Putamen (tissue), 1 donor: ENCODE measurements at regions not wholly inside any gene's neighbourhood (a gene's known extent, or its start where the extent isn't known, plus 50 kb on each side); places are given as distances from the start of the nearest gene placed in this dataset.
"Not testable (repeated sequence)": the region's sequence is repeated elsewhere in the genome, so short reads cannot be mapped to it uniquely, and the experiment has no call there.

Source experiments
- DNase-seq: peaks from one replicate; pipeline ENCODE4 v3.0.0-alpha.2; 2016; ENCODE audit warnings: low spot score

- no peak for DNase-seq
Observed at GRCh38 chr7:153084278-153084677, 324.7 kb downstream of the ACTR3B start.

- no peak for DNase-seq
Observed at GRCh38 chr7:153087498-153087897, 327.9 kb downstream of the ACTR3B start.

GRCh38 chr7:153088601-153089000 lies 329.0 kb downstream of the ACTR3B start:
- DNase-seq: no peak

GRCh38 chr7:153090209-153090608 lies 330.7 kb downstream of the ACTR3B start:
- no peak for DNase-seq

- no peak for DNase-seq
Observed at GRCh38 chr7:153090764-153091163, 331.2 kb downstream of the ACTR3B start.

GRCh38 chr7:153091477-153091876 lies 331.9 kb downstream of the ACTR3B start:
- DNase-seq: peak; percentile 22

GRCh38 chr7:153097511-153098201 lies 338.1 kb downstream of the ACTR3B start:
- DNase-seq: no peak

- no peak for DNase-seq
Observed at GRCh38 chr7:153099235-153099634, 339.7 kb downstream of the ACTR3B start.

GRCh38 chr7:153100691-153101237 lies 341.2 kb downstream of the ACTR3B start:
- no peak for DNase-seq

GRCh38 chr7:153103202-153103601 lies 343.6 kb downstream of the ACTR3B start:
- no peak for DNase-seq

- no peak for DNase-seq
Observed at GRCh38 chr7:153107826-153108225, 348.3 kb downstream of the ACTR3B start.

GRCh38 chr7:153109566-153109965 lies 350.0 kb downstream of the ACTR3B start:
- DNase-seq: no peak

GRCh38 chr7:153110606-153111005 lies 351.1 kb downstream of the ACTR3B start:
- DNase-seq: no peak

GRCh38 chr7:153122255-153122654 lies 362.7 kb downstream of the ACTR3B start:
- DNase-seq: not testable (repeated sequence)

- no peak for DNase-seq
Observed at GRCh38 chr7:153130052-153130451, 370.5 kb downstream of the ACTR3B start.

GRCh38 chr7:153151766-153152165 lies 392.2 kb downstream of the ACTR3B start:
- DNase-seq: no peak

- DNase-seq: no peak
Observed at GRCh38 chr7:153152801-153153422, 393.4 kb downstream of the ACTR3B start.

GRCh38 chr7:153158149-153158548 lies 398.6 kb downstream of the ACTR3B start:
- no peak for DNase-seq

- no peak for DNase-seq
Observed at GRCh38 chr7:153170287-153170686, 410.7 kb downstream of the ACTR3B start.

GRCh38 chr7:153185936-153186335 lies 426.4 kb downstream of the ACTR3B start:
- no peak for DNase-seq

GRCh38 chr7:153188161-153188560 lies 428.6 kb downstream of the ACTR3B start:
- peak; percentile 60 for DNase-seq

- no peak for DNase-seq
Observed at GRCh38 chr7:153188630-153189029, 429.1 kb downstream of the ACTR3B start.

- DNase-seq: no peak
Observed at GRCh38 chr7:153190452-153190851, 430.9 kb downstream of the ACTR3B start.

- no peak for DNase-seq
Observed at GRCh38 chr7:153190986-153191385, 431.4 kb downstream of the ACTR3B start.
